Bronchial epithelial cell (primary cell): ENCODE measurements at regions not wholly inside any gene's neighbourhood (a gene's known extent, or its start where the extent isn't known, plus 50 kb on each side); places are given as distances from the start of the nearest gene placed in this dataset.
"Not testable (repeated sequence)": the region's sequence is repeated elsewhere in the genome, so short reads cannot be mapped to it uniquely, and the experiment has no call there.

Experiments used
- DNase-seq: peaks from one replicate; pipeline ENCODE4 v3.0.0-alpha.2; 2010; ENCODE audit warnings: low read depth
- FAIRE-seq: peaks from 2 replicates; lab custom pipeline; 2011; peaks lifted over from hg19 to GRCh38; lab: Jason Lieb, UNC
- H3K27me3 ChIP-seq: 2 replicates; pipeline ENCODE4 v1.5.1; 2011; ENCODE audit warnings: low read length; ENCODE audit not compliant: control insufficient read depth, insufficient read depth
- H3K36me3 ChIP-seq: 2 replicates; pipeline ENCODE4 v1.5.1; 2011; ENCODE audit warnings: low read length; ENCODE audit not compliant: control insufficient read depth, insufficient read depth
- H3K4me3 ChIP-seq: 2 replicates; pipeline ENCODE4 v1.5.1; 2011; ENCODE audit warnings: mild to moderate bottlenecking, low read depth, low read length, control low read depth
- TF ChIP-seq, protein P1 (sequence below): IDR thresholded peaks from 2 replicates; pipeline ENCODE4 v1.5.1; 2011; ENCODE audit warnings: mild to moderate bottlenecking, moderate library complexity, low read length, control low read depth, inconsistent platforms; ENCODE audit not compliant: insufficient read depth, severe bottlenecking

GRCh38 chr22:10934704-10935103, 4593.3 kb upstream of the OR11H1 start:
- not testable (repeated sequence) for FAIRE-seq, H3K27me3 ChIP-seq, H3K4me3 ChIP-seq, H3K36me3 ChIP-seq
- DNase-seq: peak; percentile 2

DNA sequence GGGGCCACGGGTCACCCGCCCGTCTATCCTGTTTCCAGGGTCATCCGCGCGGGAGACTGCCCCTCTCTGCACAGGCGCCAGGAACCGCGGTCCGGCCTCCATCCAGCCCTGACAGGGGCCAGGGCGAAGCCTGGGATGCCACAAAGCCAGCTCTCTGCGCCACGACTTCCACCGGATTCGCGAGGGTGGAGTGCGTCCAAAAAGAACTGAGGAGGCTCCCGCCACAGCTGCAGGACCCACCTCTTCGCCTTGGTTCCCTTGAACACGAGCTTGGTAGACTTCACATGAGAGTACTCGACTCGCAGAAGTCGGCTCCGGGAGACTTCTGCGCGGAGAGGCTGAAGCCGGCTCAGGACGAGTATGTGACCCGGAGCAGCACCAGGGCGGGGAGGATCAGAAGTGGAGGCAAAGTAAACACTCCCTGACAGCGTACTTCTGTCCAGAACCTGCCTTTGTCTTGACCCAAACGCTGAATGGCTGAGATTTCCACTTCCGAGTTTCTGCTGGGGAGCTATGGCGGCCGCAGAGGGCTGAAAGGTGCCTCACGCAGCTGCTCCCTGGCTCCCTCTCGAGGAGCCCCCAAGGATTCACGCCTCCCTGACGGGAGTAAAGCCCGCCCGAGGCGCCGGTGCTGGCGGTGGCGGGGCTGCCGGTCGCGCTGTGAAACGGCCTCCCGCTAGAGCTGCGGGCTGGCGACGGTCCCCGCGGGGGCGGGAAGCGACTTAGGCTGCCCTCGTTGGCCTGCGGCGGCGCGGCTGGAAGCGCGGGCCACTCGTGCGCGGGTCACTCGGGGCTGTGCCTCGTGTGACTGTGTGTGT, 4566.7 kb upstream of the OR11H1 start:
- TF ChIP-seq, protein P1, sequence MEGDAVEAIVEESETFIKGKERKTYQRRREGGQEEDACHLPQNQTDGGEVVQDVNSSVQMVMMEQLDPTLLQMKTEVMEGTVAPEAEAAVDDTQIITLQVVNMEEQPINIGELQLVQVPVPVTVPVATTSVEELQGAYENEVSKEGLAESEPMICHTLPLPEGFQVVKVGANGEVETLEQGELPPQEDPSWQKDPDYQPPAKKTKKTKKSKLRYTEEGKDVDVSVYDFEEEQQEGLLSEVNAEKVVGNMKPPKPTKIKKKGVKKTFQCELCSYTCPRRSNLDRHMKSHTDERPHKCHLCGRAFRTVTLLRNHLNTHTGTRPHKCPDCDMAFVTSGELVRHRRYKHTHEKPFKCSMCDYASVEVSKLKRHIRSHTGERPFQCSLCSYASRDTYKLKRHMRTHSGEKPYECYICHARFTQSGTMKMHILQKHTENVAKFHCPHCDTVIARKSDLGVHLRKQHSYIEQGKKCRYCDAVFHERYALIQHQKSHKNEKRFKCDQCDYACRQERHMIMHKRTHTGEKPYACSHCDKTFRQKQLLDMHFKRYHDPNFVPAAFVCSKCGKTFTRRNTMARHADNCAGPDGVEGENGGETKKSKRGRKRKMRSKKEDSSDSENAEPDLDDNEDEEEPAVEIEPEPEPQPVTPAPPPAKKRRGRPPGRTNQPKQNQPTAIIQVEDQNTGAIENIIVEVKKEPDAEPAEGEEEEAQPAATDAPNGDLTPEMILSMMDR: no peak
- H3K4me3 ChIP-seq: no peak overlapping the region
- no peaks in the 10 kb centered on the region for H3K36me3 ChIP-seq
- FAIRE-seq (no peak), DNase-seq (no peak)
- H3K27me3 ChIP-seq: no peaks in the 10 kb centered on the region

DNA sequence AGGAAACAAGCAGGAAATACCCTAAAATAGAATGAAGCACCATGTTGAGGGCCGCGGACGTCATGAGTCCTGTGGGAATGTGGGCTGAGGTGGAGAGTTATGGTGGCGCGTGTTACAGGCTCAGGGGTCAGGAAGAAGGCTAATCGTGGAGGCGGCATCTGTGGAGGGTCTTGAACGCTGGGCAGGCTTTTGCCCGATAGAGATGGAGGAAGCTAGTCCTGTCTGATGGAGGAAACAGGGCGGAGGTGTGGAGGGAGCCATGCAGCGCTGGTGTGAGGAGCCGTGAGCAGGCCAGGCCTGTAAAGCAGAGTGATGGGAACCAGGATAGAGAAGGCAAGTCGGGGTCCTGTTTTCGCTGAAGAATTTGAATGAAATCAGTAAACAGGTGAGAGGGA, 4566.1 kb upstream of the OR11H1 start:
- H3K4me3 ChIP-seq, H3K36me3 ChIP-seq, H3K27me3 ChIP-seq, FAIRE-seq, DNase-seq: not testable (repeated sequence)
